WTC11 (cell line): ENCODE measurements at regions not wholly inside any gene's neighbourhood (a gene's known extent, or its start where the extent isn't known, plus 50 kb on each side); places are given as distances from the start of the nearest gene placed in this dataset.
A peak's percentile ranks its signal among the peaks of the same experiment; 100 is the strongest.

Experiments
- ATAC-seq: fragments of 200-7000 bp; cut with Tn5 transposase; 2 replicates; pipeline ENCODE4 v1.10.0; 2021; ENCODE audit warnings: mild to moderate bottlenecking, moderate library complexity
- CTCF ChIA-PET: fragments of 300-600 bp; sonication (Branson Sonifier 250); formaldehyde crosslinking; loops from one replicate; lab custom pipeline; 2021; ENCODE audit warnings: antibody characterized with exemption; lab: Charles Lee
- POLR2A ChIA-PET: fragments of 350-600 bp; sonication (Branson Sonifier 250); formaldehyde crosslinking; loops from one replicate; lab custom pipeline; 2021; ENCODE audit warnings: antibody characterized with exemption; lab: Charles Lee
- DNase-seq: peaks from one replicate; pipeline ENCODE4 v3.0.0; 2021; ENCODE audit warnings: low spot score
- H3K27ac Mint-ChIP-seq: 2 replicates; pipeline ENCODE4 v1.8.0; 2021; ENCODE audit warnings: mixed read lengths
- H3K27me3 Mint-ChIP-seq: 2 replicates; pipeline ENCODE4 v1.8.0; 2021; ENCODE audit warnings: low read depth, mild to moderate bottlenecking, moderate library complexity, mixed read lengths
- H3K36me3 Mint-ChIP-seq: 2 replicates; pipeline ENCODE4 v1.8.0; 2021; ENCODE audit warnings: mixed read lengths
- H3K4me1 Mint-ChIP-seq: 2 replicates; pipeline ENCODE4 v1.8.0; 2022; ENCODE audit warnings: mixed read lengths
- H3K4me3 Mint-ChIP-seq: 2 replicates; pipeline ENCODE4 v1.8.0; 2021; ENCODE audit warnings: mild to moderate bottlenecking, moderate library complexity, mixed read lengths
- H3K9me3 Mint-ChIP-seq: 2 replicates; pipeline ENCODE4 v1.8.0; 2021; ENCODE audit warnings: mixed read lengths
- ARID4B ChIP-seq: sonication (generic); formaldehyde crosslinking; IDR thresholded peaks from 2 replicates; pipeline ENCODE4 v1.8.0; 2023; ENCODE audit warnings: missing genetic modification reagents, mild to moderate bottlenecking, borderline replicate concordance
- CBFB ChIP-seq: sonication (generic); formaldehyde crosslinking; IDR thresholded peaks from 2 replicates; pipeline ENCODE4 v1.8.1; 2022; ENCODE audit warnings: mild to moderate bottlenecking, low read depth, missing genetic modification reagents
- CTCF ChIP-seq: fragments of 200-600 bp; IDR thresholded peaks from 2 replicates; pipeline ENCODE4 v1.8.0; 2022; ENCODE audit warnings: antibody characterized with exemption
- E2F5 ChIP-seq: sonication (generic); formaldehyde crosslinking; IDR thresholded peaks from 2 replicates; pipeline ENCODE4 v1.8.1; 2022; ENCODE audit warnings: mild to moderate bottlenecking, moderate library complexity, missing genetic modification reagents
- FOXK1 ChIP-seq: sonication (generic); formaldehyde crosslinking; IDR thresholded peaks from 2 replicates; pipeline ENCODE4 v1.8.0; 2022; ENCODE audit warnings: mild to moderate bottlenecking, moderate library complexity, missing genetic modification reagents
- HMGA2 ChIP-seq: fragments of 250-450 bp; sonication (Bioruptor Pico); IDR thresholded peaks from 2 replicates; pipeline ENCODE4 v1.4.0; 2021; ENCODE audit warnings: mild to moderate bottlenecking, moderate library complexity
- IRF2 ChIP-seq: sonication (generic); formaldehyde crosslinking; IDR thresholded peaks from 2 replicates; pipeline ENCODE4 v1.8.0; 2022; ENCODE audit warnings: low read depth, missing genetic modification reagents, borderline replicate concordance
- NFATC4 ChIP-seq: fragments of 250-450 bp; sonication (Bioruptor Pico); IDR thresholded peaks from 2 replicates; pipeline ENCODE4 v1.9.0; 2021; ENCODE audit warnings: mild to moderate bottlenecking
- NR3C1 ChIP-seq: sonication (generic); formaldehyde crosslinking; conservative IDR thresholded peaks from 2 replicates; pipeline ENCODE4 v1.8.1; 2023; ENCODE audit warnings: low read depth, mild to moderate bottlenecking, missing genetic modification reagents
- TEAD4 ChIP-seq: sonication (generic); formaldehyde crosslinking; IDR thresholded peaks from 2 replicates; pipeline ENCODE4 v1.8.0; 2022; ENCODE audit warnings: mild to moderate bottlenecking, missing genetic modification reagents
- USF1 ChIP-seq: sonication (generic); formaldehyde crosslinking; IDR thresholded peaks from 2 replicates; pipeline ENCODE4 v1.8.0; 2022; ENCODE audit warnings: mild to moderate bottlenecking, missing genetic modification reagents
- ZBTB21 ChIP-seq: sonication (generic); formaldehyde crosslinking; IDR thresholded peaks from 2 replicates; pipeline ENCODE4 v1.8.1; 2023; ENCODE audit warnings: mild to moderate bottlenecking, missing genetic modification reagents, borderline replicate concordance
- ZNF121 ChIP-seq: sonication (generic); formaldehyde crosslinking; IDR thresholded peaks from 2 replicates; pipeline ENCODE4 v1.8.0; 2023; ENCODE audit warnings: missing genetic modification reagents
- ZNF232 ChIP-seq: sonication (generic); formaldehyde crosslinking; IDR thresholded peaks from 2 replicates; pipeline ENCODE4 v1.8.0; 2022; ENCODE audit warnings: mild to moderate bottlenecking, missing genetic modification reagents
- ZNF396 ChIP-seq: fragments of 250-450 bp; sonication (Bioruptor Pico); IDR thresholded peaks from 2 replicates; pipeline ENCODE4 v1.8.0; 2021; ENCODE audit warnings: mild to moderate bottlenecking, moderate library complexity, borderline replicate concordance
- ZSCAN18 ChIP-seq: fragments of 250-450 bp; sonication (Bioruptor Pico); IDR thresholded peaks from 2 replicates; pipeline ENCODE4 v2.1.2; 2022; ENCODE audit warnings: mild to moderate bottlenecking, moderate library complexity
- TF ChIP-seq, protein P1 (sequence below): fragments of 250-450 bp; sonication (Bioruptor Pico); IDR thresholded peaks from 2 replicates; pipeline ENCODE4 v1.8.0; 2021; ENCODE audit warnings: mild to moderate bottlenecking
- TF ChIP-seq, protein P2 (sequence below): fragments of 250-450 bp; sonication (Bioruptor Pico); IDR thresholded peaks from 2 replicates; pipeline ENCODE4 v1.9.0; 2021; ENCODE audit warnings: mild to moderate bottlenecking
- TF ChIP-seq, protein P3 (sequence below): sonication (generic); formaldehyde crosslinking; conservative IDR thresholded peaks from 2 replicates; pipeline ENCODE4 v1.8.1; 2022; ENCODE audit warnings: mild to moderate bottlenecking, missing genetic modification reagents
- TF ChIP-seq, protein P4 (sequence below): sonication (generic); formaldehyde crosslinking; IDR thresholded peaks from 2 replicates; pipeline ENCODE4 v1.8.1; 2023; ENCODE audit warnings: mild to moderate bottlenecking, missing genetic modification reagents

GRCh38 chr7:145036604-145037405 is 201.0 kb upstream of the TPK1 start:
- Mint-ChIP-seq H3K9me3 (peaks cover 18% of the 10 kb centered on the region), H3K36me3 (peaks cover 9% of the 10 kb centered on the region), H3K4me3 (no peak overlapping the region), H3K27me3 (no peaks in the 10 kb centered on the region), H3K4me1 (peaks cover 5% of the 10 kb centered on the region; the same call in 1 of the 2 replicates), H3K27ac (no peak overlapping the region)
- peak; percentile 84 for ATAC-seq
- peak; percentile 34 for DNase-seq
- ChIA-PET CTCF (interaction anchor here (0.8 to 1.4 kb wide), 3 partner anchors 21 to 1053 kb away, joined by 3 to 7 read pairs (median 3); no protein-coding TSS in a partner anchor), POLR2A (interaction anchor here (0.5 kb wide), 1 partner anchor 741 kb away, joined by 4 read pairs; no protein-coding TSS in a partner anchor)
- TF ChIP-seq TEAD4 (CRISPR knock-in tag) (no peak), CTCF (peak; percentile 63)
- TF ChIP-seq, protein P1, sequence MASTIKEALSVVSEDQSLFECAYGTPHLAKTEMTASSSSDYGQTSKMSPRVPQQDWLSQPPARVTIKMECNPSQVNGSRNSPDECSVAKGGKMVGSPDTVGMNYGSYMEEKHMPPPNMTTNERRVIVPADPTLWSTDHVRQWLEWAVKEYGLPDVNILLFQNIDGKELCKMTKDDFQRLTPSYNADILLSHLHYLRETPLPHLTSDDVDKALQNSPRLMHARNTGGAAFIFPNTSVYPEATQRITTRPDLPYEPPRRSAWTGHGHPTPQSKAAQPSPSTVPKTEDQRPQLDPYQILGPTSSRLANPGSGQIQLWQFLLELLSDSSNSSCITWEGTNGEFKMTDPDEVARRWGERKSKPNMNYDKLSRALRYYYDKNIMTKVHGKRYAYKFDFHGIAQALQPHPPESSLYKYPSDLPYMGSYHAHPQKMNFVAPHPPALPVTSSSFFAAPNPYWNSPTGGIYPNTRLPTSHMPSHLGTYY (CRISPR knock-in tag), result no peak

DNA sequence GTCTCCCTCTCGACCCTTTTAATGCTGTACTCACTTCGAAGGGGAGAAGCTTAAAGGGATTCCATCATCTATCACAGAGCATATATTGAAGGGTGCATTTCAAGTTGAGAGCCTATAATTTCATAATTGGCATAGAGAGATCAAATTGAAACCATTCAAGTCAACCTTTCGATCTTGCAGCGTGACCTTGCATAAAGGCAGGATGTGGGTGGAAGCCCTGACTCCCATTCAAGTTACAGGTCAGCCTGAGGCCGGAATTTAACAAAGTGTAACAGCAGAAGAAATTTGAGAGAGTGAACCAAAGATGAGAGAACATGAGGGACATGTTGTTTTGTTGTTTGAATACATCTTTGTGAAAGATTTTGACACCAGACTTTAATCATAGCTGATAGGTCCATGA is 195.3 kb upstream of the TPK1 start:
- POLR2A ChIA-PET, result no interaction called here
- TF ChIP-seq, protein P2, sequence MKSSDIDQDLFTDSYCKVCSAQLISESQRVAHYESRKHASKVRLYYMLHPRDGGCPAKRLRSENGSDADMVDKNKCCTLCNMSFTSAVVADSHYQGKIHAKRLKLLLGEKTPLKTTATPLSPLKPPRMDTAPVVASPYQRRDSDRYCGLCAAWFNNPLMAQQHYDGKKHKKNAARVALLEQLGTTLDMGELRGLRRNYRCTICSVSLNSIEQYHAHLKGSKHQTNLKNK (CRISPR knock-in tag), result no peak
- TF ChIP-seq, protein P3, sequence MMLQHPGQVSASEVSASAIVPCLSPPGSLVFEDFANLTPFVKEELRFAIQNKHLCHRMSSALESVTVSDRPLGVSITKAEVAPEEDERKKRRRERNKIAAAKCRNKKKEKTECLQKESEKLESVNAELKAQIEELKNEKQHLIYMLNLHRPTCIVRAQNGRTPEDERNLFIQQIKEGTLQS, result no peak
- TF ChIP-seq NR3C1 (no peak), IRF2 (CRISPR knock-in tag) (no peak), HMGA2 (CRISPR knock-in tag) (no peak), ZNF396 (CRISPR knock-in tag) (no peak), ZNF121 (CRISPR knock-in tag) (no peak), NFATC4 (CRISPR knock-in tag) (no peak), ARID4B (no peak), CBFB (CRISPR knock-in tag) (no peak), ZSCAN18 (CRISPR knock-in tag) (no peak), ZNF232 (CRISPR knock-in tag) (no peak), USF1 (CRISPR knock-in tag) (no peak), E2F5 (CRISPR knock-in tag) (no peak), FOXK1 (no peak), ZBTB21 (no peak)
- TF ChIP-seq, protein P4, sequence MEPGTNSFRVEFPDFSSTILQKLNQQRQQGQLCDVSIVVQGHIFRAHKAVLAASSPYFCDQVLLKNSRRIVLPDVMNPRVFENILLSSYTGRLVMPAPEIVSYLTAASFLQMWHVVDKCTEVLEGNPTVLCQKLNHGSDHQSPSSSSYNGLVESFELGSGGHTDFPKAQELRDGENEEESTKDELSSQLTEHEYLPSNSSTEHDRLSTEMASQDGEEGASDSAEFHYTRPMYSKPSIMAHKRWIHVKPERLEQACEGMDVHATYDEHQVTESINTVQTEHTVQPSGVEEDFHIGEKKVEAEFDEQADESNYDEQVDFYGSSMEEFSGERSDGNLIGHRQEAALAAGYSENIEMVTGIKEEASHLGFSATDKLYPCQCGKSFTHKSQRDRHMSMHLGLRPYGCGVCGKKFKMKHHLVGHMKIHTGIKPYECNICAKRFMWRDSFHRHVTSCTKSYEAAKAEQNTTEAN (CRISPR knock-in tag), result no peak
- TF ChIP-seq, all 79 proteins: peak for 0
- DNase-seq (no peak), ATAC-seq (no peak)
- Mint-ChIP-seq H3K9me3 (peaks cover 18% of the 10 kb centered on the region), H3K36me3 (peaks cover 9% of the 10 kb centered on the region), H3K27ac (no peak overlapping the region), H3K27me3 (no peaks in the 10 kb centered on the region), H3K4me3 (no peak overlapping the region), H3K4me1 (peaks cover 13% of the 10 kb centered on the region)
- CTCF ChIA-PET, result interaction anchor here (0.9 kb wide), 1 partner anchor 15 kb away, joined by 4 read pairs; no protein-coding TSS in a partner anchor
